ENCODE measurements at regions not wholly inside any gene's neighbourhood (a gene's known extent, or its start where the extent isn't known, plus 50 kb on each side); places are given as distances from the start of the nearest gene placed in this dataset.

- TF ChIP-seq CTCF (IDR thresholded peaks at IDR 0.05; ENCODE audit: control extremely low read depth in 1 of 3, insufficient read depth in 1 of 3, low read depth in 1 of 3, low read length in 3 of 3) (no peak), RAD21 (IDR thresholded peaks at IDR 0.05 in 1 of 2, conservative IDR thresholded peaks at IDR 0.05 in 1 of 2; ENCODE audit: low read depth in 2 of 2, low read length in 2 of 2) (no peak), TCF12 (IDR thresholded peaks at IDR 0.05; ENCODE audit: low read depth, low read length) (no peak), HDAC2 (IDR thresholded peaks at IDR 0.05; ENCODE audit: borderline replicate concordance in 1 of 2, low read depth in 2 of 2, low read length in 2 of 2) (no peak), EGR1 (IDR thresholded peaks at IDR 0.05; ENCODE audit: borderline replicate concordance, low read depth, low read length) (no peak), CTBP2 (IDR thresholded peaks at IDR 0.05; ENCODE audit: borderline replicate concordance, insufficient read depth, insufficient read length, low read length) (no peak), JUND (IDR thresholded peaks at IDR 0.05; ENCODE audit: low read length) (no peak), SP1 (IDR thresholded peaks at IDR 0.05; ENCODE audit: low read depth, low read length) (no peak), POU5F1 (IDR thresholded peaks at IDR 0.05; ENCODE audit: low read depth, low read length) (no peak), CHD2 (IDR thresholded peaks at IDR 0.05; ENCODE audit: low read length) (no peak)
Measured at GRCh38 chr11:69393178-69393832, 88.2 kb upstream of the LINC01488 start (continued).

Measured in H1 (cell line).